Testis (tissue), 2 donors: ENCODE measurements at regions not wholly inside any gene's neighbourhood (a gene's known extent, or its start where the extent isn't known, plus 50 kb on each side); places are given as distances from the start of the nearest gene placed in this dataset.

Source experiments
- CTCF ChIP-seq, 3 experiments: fragments of 450-650 bp in 2 of 3; fragments of 200-600 bp in 1 of 3; sonication (generic) in 1 of 3; IDR thresholded peaks; one replicate each; pipeline ENCODE4 v1.5.1; 2016 to 2019; ENCODE audit warnings: antibody characterized with exemption in 3 of 3, mild to moderate bottlenecking in 2 of 3, moderate library complexity in 1 of 3
- POLR2A ChIP-seq: fragments of 450-650 bp; IDR thresholded peaks from one replicate; pipeline ENCODE4 v1.6.1; 2017; ENCODE audit warnings: antibody characterized with exemption, mild to moderate bottlenecking, moderate library complexity

- TF ChIP-seq CTCF (IDR thresholded peaks at IDR 0.05) (no peak), POLR2A (no peak)
Measured at GRCh38 chr11:31871310-31872075, 60.4 kb upstream of the PAX6 start.
